ENCODE measurements at regions not wholly inside any gene's neighbourhood (a gene's known extent, or its start where the extent isn't known, plus 50 kb on each side); places are given as distances from the start of the nearest gene placed in this dataset.

GRCh38 chr14:81715731-81716130 lies 182.1 kb upstream of the SEL1L start:
- DNase-seq (ENCODE audit: low read depth, low spot score), result no peak
- Mint-ChIP-seq H3K27ac (ENCODE audit: unreplicated experiment) (no peak overlapping the region), H3K27me3 (ENCODE audit: low read depth) (no peaks in the 10 kb centered on the region), H3K4me3 (no peak overlapping the region), H3K9me3 (peaks cover 6% of the 10 kb centered on the region), H3K4me1 (peaks cover 18% of the 10 kb centered on the region), H3K36me3 (ENCODE audit: low read depth) (no peaks in the 10 kb centered on the region)
- no peak for TF ChIP-seq CTCF (conservative IDR thresholded peaks at IDR 0.05)

- TF ChIP-seq CTCF (conservative IDR thresholded peaks at IDR 0.05), result no peak
- Mint-ChIP-seq H3K9me3 (peaks cover 6% of the 10 kb centered on the region), H3K4me3 (no peak overlapping the region), H3K4me1 (peaks cover 18% of the 10 kb centered on the region), H3K36me3 (ENCODE audit: low read depth) (no peaks in the 10 kb centered on the region), H3K27me3 (ENCODE audit: low read depth) (no peaks in the 10 kb centered on the region), H3K27ac (ENCODE audit: unreplicated experiment) (no peak overlapping the region)
- no peak for DNase-seq (ENCODE audit: low read depth, low spot score)
These were observed 183.3 kb upstream of the SEL1L start for GRCh38 chr14:81716953-81717352.

- H3K9me3 Mint-ChIP-seq, result no peaks in the 10 kb centered on the region
These were observed 190.3 kb upstream of the SEL1L start for GRCh38 chr14:81723956-81724355.

GRCh38 chr14:81727218-81727617 lies 193.6 kb upstream of the SEL1L start:
- Mint-ChIP-seq H3K4me1 (no peaks in the 10 kb centered on the region), H3K27me3 (ENCODE audit: low read depth) (no peaks in the 10 kb centered on the region), H3K9me3 (no peaks in the 10 kb centered on the region), H3K4me3 (no peak overlapping the region), H3K36me3 (ENCODE audit: low read depth) (no peaks in the 10 kb centered on the region), H3K27ac (ENCODE audit: unreplicated experiment) (no peak overlapping the region)
- TF ChIP-seq CTCF (conservative IDR thresholded peaks at IDR 0.05), result no peak
- DNase-seq (ENCODE audit: low read depth, low spot score), result no peak

More at GRCh38 chr14:81723956-81724355, 190.3 kb upstream of the SEL1L start:
- TF ChIP-seq CTCF (conservative IDR thresholded peaks at IDR 0.05), result no peak
- H3K4me1 Mint-ChIP-seq, result no peaks in the 10 kb centered on the region
- DNase-seq (ENCODE audit: low read depth, low spot score), result no peak
- H3K36me3 Mint-ChIP-seq (ENCODE audit: low read depth), result no peaks in the 10 kb centered on the region
- H3K4me3 Mint-ChIP-seq, result no peak overlapping the region
- H3K27ac Mint-ChIP-seq (ENCODE audit: unreplicated experiment), result no peak overlapping the region
- no peaks in the 10 kb centered on the region for H3K27me3 Mint-ChIP-seq (ENCODE audit: low read depth)

- no peak for DNase-seq (ENCODE audit: low read depth, low spot score)
- Mint-ChIP-seq H3K27me3 (ENCODE audit: low read depth) (no peaks in the 10 kb centered on the region), H3K4me3 (no peak overlapping the region), H3K36me3 (ENCODE audit: low read depth) (no peaks in the 10 kb centered on the region), H3K27ac (ENCODE audit: unreplicated experiment) (no peak overlapping the region), H3K9me3 (no peaks in the 10 kb centered on the region), H3K4me1 (no peaks in the 10 kb centered on the region)
- TF ChIP-seq CTCF (conservative IDR thresholded peaks at IDR 0.05), result no peak
These were observed 194.8 kb upstream of the SEL1L start for GRCh38 chr14:81728447-81728846.

GRCh38 chr14:81729622-81730021 lies 196.0 kb upstream of the SEL1L start:
- H3K4me3 Mint-ChIP-seq, result no peak overlapping the region
- H3K4me1 Mint-ChIP-seq, result no peaks in the 10 kb centered on the region
- H3K27ac Mint-ChIP-seq (ENCODE audit: unreplicated experiment), result no peak overlapping the region
- no peak for TF ChIP-seq CTCF (conservative IDR thresholded peaks at IDR 0.05)
- H3K9me3 Mint-ChIP-seq, result no peaks in the 10 kb centered on the region
- no peaks in the 10 kb centered on the region for H3K36me3 Mint-ChIP-seq (ENCODE audit: low read depth)
- no peak for DNase-seq (ENCODE audit: low read depth, low spot score)
- no peaks in the 10 kb centered on the region for H3K27me3 Mint-ChIP-seq (ENCODE audit: low read depth)
